HL-60 (cell line): ENCODE measurements at regions not wholly inside any gene's neighbourhood (a gene's known extent, or its start where the extent isn't known, plus 50 kb on each side); places are given as distances from the start of the nearest gene placed in this dataset.

ENCODE experiments used
- DNase-seq, 2 experiments: peaks; one replicate each; pipeline ENCODE4 v3.0.0-alpha.2; 2010 to 2020; ENCODE audit warnings: low read depth in 1 of 2, low spot score in 1 of 2
- H3K27ac ChIP-seq: fragments of 250-450 bp; sonication (Bioruptor Pico); replicated peaks from 2 replicates; pipeline ENCODE4 v1.5.1; 2020; ENCODE audit warnings: mild to moderate bottlenecking, moderate library complexity
- H3K27me3 ChIP-seq: fragments of 250-450 bp; sonication (Bioruptor Pico); 2 replicates; pipeline ENCODE4 v1.5.1; 2021; ENCODE audit warnings: mild to moderate bottlenecking, moderate library complexity; ENCODE audit not compliant: insufficient read depth, poor library complexity, severe bottlenecking
- H3K4me3 ChIP-seq: replicated peaks from 2 replicates; pipeline ENCODE4 v1.5.1; 2011; ENCODE audit warnings: mild to moderate bottlenecking, control low read depth, low read length; ENCODE audit not compliant: insufficient read depth
- GABPA ChIP-seq: IDR thresholded peaks from 2 replicates; pipeline ENCODE4 v1.6.1; 2012; ENCODE audit warnings: low read depth
- POLR2AphosphoS5 ChIP-seq: IDR thresholded peaks from 2 replicates; pipeline ENCODE4 v1.6.1; 2012; ENCODE audit warnings: low read depth
- SPI1 ChIP-seq: IDR thresholded peaks from 2 replicates; pipeline ENCODE4 v1.6.1; 2012; ENCODE audit warnings: low read depth, mild to moderate bottlenecking, borderline replicate concordance
- TF ChIP-seq, protein P1 (sequence below): IDR thresholded peaks from one replicate; pipeline ENCODE4 v1.5.1; 2011; ENCODE audit warnings: low read length, control low read depth, inconsistent platforms; ENCODE audit not compliant: insufficient read depth
- TF ChIP-seq, protein P2 (sequence below): IDR thresholded peaks from 2 replicates; pipeline ENCODE4 v1.6.1; 2012; ENCODE audit warnings: low read depth; ENCODE audit not compliant: insufficient replicate concordance

DNA sequence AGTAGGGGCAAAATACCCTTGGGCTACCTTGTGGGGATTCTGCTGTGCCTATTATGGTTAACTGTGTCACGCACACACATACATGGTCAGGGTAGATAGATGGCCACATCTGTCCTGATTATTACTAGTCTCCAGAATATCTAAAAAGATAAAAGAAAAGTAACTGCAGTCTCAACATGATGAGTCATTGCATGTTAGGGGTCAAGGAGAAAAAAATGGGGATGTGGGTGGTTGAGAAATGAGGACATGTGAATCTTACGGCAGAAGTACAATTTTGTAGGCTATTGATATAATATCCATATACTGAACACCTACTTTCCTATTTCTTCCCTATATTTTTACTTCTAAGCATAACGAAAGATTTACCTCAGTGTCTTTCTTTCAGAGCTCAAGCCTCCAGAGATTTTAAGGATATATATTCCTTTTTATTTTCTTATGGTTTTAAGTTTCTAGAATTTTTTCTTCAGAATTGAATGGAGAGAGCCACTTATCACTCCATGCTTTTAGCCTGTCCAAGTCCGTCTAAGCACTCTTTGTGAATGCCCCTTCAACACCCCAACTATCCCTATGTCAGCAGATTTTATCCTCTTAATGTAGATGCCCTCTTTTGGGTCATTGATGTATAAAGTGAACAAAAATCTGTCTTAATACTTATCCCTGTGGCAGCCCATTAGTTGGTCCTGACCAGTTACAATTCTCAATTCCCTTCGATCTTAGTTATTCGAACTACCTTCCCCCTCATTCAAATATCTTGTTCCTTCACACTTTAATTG, 642.2 kb downstream of the IQCM start:
- TF ChIP-seq, protein P1, sequence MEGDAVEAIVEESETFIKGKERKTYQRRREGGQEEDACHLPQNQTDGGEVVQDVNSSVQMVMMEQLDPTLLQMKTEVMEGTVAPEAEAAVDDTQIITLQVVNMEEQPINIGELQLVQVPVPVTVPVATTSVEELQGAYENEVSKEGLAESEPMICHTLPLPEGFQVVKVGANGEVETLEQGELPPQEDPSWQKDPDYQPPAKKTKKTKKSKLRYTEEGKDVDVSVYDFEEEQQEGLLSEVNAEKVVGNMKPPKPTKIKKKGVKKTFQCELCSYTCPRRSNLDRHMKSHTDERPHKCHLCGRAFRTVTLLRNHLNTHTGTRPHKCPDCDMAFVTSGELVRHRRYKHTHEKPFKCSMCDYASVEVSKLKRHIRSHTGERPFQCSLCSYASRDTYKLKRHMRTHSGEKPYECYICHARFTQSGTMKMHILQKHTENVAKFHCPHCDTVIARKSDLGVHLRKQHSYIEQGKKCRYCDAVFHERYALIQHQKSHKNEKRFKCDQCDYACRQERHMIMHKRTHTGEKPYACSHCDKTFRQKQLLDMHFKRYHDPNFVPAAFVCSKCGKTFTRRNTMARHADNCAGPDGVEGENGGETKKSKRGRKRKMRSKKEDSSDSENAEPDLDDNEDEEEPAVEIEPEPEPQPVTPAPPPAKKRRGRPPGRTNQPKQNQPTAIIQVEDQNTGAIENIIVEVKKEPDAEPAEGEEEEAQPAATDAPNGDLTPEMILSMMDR, result no peak
- no peak for TF ChIP-seq GABPA
- TF ChIP-seq, protein P2, sequence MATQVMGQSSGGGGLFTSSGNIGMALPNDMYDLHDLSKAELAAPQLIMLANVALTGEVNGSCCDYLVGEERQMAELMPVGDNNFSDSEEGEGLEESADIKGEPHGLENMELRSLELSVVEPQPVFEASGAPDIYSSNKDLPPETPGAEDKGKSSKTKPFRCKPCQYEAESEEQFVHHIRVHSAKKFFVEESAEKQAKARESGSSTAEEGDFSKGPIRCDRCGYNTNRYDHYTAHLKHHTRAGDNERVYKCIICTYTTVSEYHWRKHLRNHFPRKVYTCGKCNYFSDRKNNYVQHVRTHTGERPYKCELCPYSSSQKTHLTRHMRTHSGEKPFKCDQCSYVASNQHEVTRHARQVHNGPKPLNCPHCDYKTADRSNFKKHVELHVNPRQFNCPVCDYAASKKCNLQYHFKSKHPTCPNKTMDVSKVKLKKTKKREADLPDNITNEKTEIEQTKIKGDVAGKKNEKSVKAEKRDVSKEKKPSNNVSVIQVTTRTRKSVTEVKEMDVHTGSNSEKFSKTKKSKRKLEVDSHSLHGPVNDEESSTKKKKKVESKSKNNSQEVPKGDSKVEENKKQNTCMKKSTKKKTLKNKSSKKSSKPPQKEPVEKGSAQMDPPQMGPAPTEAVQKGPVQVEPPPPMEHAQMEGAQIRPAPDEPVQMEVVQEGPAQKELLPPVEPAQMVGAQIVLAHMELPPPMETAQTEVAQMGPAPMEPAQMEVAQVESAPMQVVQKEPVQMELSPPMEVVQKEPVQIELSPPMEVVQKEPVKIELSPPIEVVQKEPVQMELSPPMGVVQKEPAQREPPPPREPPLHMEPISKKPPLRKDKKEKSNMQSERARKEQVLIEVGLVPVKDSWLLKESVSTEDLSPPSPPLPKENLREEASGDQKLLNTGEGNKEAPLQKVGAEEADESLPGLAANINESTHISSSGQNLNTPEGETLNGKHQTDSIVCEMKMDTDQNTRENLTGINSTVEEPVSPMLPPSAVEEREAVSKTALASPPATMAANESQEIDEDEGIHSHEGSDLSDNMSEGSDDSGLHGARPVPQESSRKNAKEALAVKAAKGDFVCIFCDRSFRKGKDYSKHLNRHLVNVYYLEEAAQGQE, result no peak
- TF ChIP-seq SPI1, result 0 out of 2 replicates have a peak, but pooled peaks have one; percentile 11
- H3K4me3 ChIP-seq, result no peak overlapping the region
- no peaks in the 10 kb centered on the region for H3K27me3 ChIP-seq
- H3K27ac ChIP-seq, result no peak overlapping the region
- peak in 1 of 2 experiments; percentile 22 for DNase-seq

DNA sequence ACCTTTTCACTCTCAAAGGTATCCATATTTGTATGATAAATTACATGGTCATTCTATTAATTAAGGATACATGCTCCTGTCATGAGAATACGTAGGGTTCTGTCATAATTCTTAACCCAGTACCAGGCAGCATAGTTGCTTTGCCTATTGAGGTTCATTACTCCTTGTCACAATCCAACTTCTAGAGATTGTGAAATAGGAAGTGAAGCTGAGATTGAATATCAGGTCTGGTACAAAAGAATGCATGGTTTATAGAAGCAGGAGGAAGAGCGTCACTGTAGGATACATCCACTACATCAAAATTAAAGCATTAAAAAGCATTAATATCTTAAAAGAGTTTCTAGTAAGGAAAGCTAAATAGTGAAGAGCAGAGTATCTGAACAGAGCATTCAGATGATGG, 647.0 kb downstream of the IQCM start:
- no peak for DNase-seq
- H3K27me3 ChIP-seq, result no peaks in the 10 kb centered on the region
- no peak overlapping the region for H3K4me3 ChIP-seq
- no peak overlapping the region for H3K27ac ChIP-seq
- TF ChIP-seq GABPA (no peak), POLR2AphosphoS5 (no peak), SPI1 (no peak)
- TF ChIP-seq, protein P1, result no peak
- TF ChIP-seq, protein P2, result no peak

DNA sequence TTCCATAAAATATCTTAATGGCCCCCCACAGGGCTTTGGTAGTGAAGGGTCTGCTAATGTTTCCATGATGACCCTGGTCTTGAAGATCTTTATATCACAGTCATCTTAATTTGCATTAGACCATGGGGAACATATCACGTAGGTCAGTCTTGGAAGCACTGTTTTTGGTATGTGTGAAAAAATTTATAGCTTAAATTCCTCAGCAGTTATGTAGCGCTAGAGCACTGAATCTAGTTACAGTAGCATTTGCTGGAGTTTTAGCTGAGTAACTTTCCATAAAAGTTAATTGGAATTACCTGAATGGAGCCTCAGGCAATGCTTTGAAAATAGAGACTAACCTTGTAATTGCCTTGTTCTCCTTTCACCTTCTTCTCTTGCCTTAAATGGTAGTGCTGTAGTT, 648.8 kb downstream of the IQCM start:
- H3K4me3 ChIP-seq, result no peak overlapping the region
- no peak for TF ChIP-seq SPI1
- no peak for TF ChIP-seq POLR2AphosphoS5
- TF ChIP-seq, protein P1, result no peak
- no peak for TF ChIP-seq GABPA
- TF ChIP-seq, protein P2, result no peak
- no peak for DNase-seq
- no peak overlapping the region for H3K27ac ChIP-seq
- no peaks in the 10 kb centered on the region for H3K27me3 ChIP-seq
